ENCODE measurements at regions not wholly inside any gene's neighbourhood (a gene's known extent, or its start where the extent isn't known, plus 50 kb on each side); places are given as distances from the start of the nearest gene placed in this dataset.

DNA sequence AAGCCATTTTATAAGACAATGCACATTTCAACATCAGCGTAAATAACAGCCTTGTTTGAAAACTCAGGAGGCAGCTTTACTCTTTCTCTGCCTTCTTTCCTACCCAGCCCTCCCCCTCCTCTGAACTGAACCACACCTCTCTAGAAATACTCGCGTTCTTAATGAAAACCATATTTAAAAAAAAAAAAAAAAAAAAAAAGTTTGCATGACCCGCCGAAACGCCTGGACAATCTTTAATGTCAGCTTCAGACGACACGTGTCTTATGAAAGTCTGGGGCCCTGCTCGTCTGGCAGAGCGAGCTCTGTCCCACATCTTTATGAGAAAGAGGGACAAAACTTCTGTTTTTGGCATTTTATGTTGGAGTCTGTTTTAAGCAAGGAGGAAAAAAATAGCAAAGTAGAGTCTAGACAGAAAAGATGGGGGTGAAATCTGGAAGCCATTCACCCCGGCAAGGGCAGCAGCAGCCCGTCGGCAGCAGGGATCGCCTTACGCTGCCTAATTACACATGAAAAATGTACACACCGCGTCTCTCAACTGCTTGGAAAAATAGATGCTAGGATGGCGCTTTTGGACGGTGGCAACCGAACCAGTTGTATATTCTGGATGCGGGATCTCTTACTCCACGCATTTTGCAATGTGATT lies 130.4 kb upstream of the ETS2 start (continued):
- TF ChIP-seq ZHX1 (conservative IDR thresholded peaks at IDR 0.05; ENCODE audit: low read length) (no peak), ZNF408 (CRISPR knock-in tag; IDR thresholded peaks at IDR 0.05; ENCODE audit: low read depth) (no peak)

- no peaks in the 10 kb centered on the region for H3K79me2 ChIP-seq (ENCODE audit: control insufficient read depth, insufficient read depth, low read length)
- no peaks in the 10 kb centered on the region for H4K20me1 ChIP-seq (replicated peaks; ENCODE audit: control insufficient read depth, insufficient read depth, low read length)
- H3K27me3 ChIP-seq (ENCODE audit: control insufficient read depth in 2 of 2, insufficient read depth in 2 of 2, low read length in 2 of 2): peaks cover 16 to 29% of the 10 kb centered on the region in 2 experiments; a peak in 3 of 5 replicates
- H3K4me2 ChIP-seq (ENCODE audit: insufficient read depth, low read length): no peak overlapping the region
- TF ChIP-seq ZBTB33 (CRISPR knock-in tag; IDR thresholded peaks at IDR 0.05) (no peak), PCBP1 (IDR thresholded peaks at IDR 0.05; ENCODE audit: low read depth, low read length, poor library complexity, severe bottlenecking) (peak; percentile 89), SP2 (IDR thresholded peaks at IDR 0.05; ENCODE audit: extremely low read depth, low read depth, low read length, poor library complexity, severe bottlenecking) (no peak), PCBP2 (IDR thresholded peaks at IDR 0.05; ENCODE audit: low read depth, low read length, poor library complexity, severe bottlenecking) (peak; percentile 67), ZNF512 (tag; IDR thresholded peaks at IDR 0.05) (no peak), HNRNPK (IDR thresholded peaks at IDR 0.05; ENCODE audit: low read depth, low read length, poor library complexity, severe bottlenecking) (peak; percentile 96)
- ATAC-seq (no peak), FAIRE-seq (no peak), DNase-seq (ENCODE audit: extremely low read depth in 1 of 4, low spot score in 3 of 4) (no peak)
- H3K9ac ChIP-seq (ENCODE audit: insufficient read depth in 1 of 2, low read depth in 2 of 2, low read length in 2 of 2): no peak overlapping the region
- H3K27ac ChIP-seq (ENCODE audit: extremely low read depth, low read depth, low read length): no peak overlapping the region
- H3K9me1 ChIP-seq (ENCODE audit: control insufficient read depth, insufficient read depth, low read length): no peaks in the 10 kb centered on the region
- H3K9me3 ChIP-seq (replicated peaks; ENCODE audit: control insufficient read depth, insufficient read depth, low read depth, low read length): no peaks in the 10 kb centered on the region
- no peak overlapping the region for H2AFZ ChIP-seq (ENCODE audit: low read depth, low read length)
- POLR2A ChIA-PET: interaction anchor here (0.8 kb wide), 1 partner anchor 27 kb away, joined by 3 read pairs; no protein-coding TSS in a partner anchor
- H3K4me3 ChIP-seq: no peak overlapping the region
- intact Hi-C loops (cut with micrococcal nuclease) (no loop called here), in situ Hi-C loops (cut with MboI) (no loop called here)
- H3K36me3 ChIP-seq (ENCODE audit: control insufficient read depth, insufficient read depth, low read length): no peaks in the 10 kb centered on the region
- no peaks in the 10 kb centered on the region for H3K4me1 ChIP-seq (replicated peaks in 1 of 2; ENCODE audit: control insufficient read depth in 2 of 2, insufficient read depth in 2 of 2, low read length in 2 of 2)
- CTCF ChIA-PET (ENCODE audit: low intra/inter-chr PET ratio): no interaction called here
- BruUV-seq (replicated peaks): no TSS peak
These were observed 126.9 kb upstream of the ETS2 start for GRCh38 chr21:38678827-38679226.
